ENCODE measurements at regions not wholly inside any gene's neighbourhood (a gene's known extent, or its start where the extent isn't known, plus 50 kb on each side); places are given as distances from the start of the nearest gene placed in this dataset.
"Not testable (repeated sequence)": the region's sequence is repeated elsewhere in the genome, so short reads cannot be mapped to it uniquely, and the experiment has no call there.

DNA sequence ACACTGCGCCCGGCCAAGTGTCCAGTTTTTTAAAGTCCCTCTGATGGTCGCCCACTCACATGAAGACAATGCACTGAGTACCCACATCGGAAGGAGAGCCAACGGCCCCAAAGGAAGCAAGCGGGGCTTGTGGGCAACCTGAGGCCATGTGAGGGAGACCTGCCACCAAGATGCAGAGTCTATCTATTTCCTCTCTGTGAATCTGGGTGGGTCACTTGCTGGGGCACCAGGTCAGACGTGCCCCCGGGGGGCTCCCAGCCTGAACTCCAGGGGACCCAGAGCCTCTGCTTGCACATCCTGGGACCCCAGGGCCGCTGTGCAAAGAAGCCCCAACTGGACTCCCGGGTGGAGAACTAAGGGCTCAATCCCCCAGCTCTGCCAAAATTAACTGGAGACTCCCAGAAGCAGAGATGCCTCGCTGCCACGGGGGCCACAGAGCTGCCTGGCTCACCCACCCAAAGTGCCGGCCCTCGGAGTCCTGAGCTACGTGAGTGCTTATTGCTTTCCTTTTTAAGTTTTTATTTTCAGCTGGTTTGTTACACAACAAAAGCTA, 106.4 kb downstream of the BRD1 start:
- no peak for DNase-seq

GRCh38 chr22:49720279-49720959, 107.3 kb downstream of the BRD1 start:
- no peak for DNase-seq

GRCh38 chr22:49719046-49719445, 108.6 kb downstream of the BRD1 start:
- no peak for DNase-seq

- no peak for DNase-seq
These were observed 109.3 kb downstream of the BRD1 start for GRCh38 chr22:49718396-49718795.

- no peak for DNase-seq
These were observed 110.3 kb downstream of the BRD1 start for GRCh38 chr22:49717322-49717919.

- DNase-seq = no peak
These were observed 111.2 kb downstream of the BRD1 start for GRCh38 chr22:49716441-49716840.

GRCh38 chr22:49715450-49715849, 112.2 kb downstream of the BRD1 start:
- DNase-seq = no peak

GRCh38 chr22:49713003-49713402, 114.7 kb downstream of the BRD1 start:
- no peak for DNase-seq

DNA sequence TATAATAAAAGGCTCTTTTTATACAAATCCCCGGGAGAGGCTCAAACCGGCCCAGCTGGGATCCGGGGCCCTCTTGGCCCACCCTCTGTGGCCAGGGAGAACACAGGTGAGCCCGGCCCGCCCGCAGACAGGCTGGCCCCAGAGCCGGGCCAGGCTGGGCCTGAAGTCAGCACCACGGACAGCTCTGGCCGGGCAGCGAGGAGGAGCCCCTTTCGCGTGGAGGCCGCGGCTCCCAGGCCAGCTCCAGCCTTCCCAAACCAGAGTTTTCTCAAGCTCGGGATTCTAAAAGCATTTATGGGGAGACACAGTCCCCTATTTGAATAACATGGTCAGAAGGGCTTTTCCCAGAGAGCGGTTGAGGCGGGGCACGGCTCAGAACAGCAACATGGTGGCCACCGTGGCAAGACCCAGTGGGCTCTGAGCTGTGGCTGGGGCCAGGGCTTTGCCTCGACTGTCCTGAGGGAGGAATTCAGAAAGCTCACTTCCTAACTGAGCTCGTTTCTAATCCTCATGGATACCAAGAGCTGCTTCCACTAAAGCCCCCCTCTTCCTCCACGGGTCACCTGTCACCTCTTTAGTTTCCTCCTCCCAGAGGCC, 115.4 kb downstream of the BRD1 start:
- DNase-seq = no peak

DNA sequence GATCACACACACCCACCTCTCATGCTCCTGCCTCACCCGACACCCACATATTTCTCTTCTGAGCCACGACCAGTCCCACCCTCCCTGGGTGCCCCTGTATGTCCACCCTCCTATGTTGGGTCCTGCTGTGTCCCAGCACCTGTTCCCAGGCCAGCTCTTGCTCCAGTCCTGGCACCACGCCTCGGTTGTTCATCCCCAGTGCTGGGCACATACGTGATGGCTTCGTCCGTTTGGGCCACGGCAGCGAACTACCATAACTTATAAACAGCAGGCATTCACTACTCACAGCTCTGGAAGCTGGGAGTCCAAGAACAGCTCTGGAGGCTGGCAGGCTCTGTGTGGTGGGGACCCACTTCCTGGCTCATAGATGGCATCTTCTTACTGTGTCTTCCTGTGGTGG, 116.9 kb downstream of the BRD1 start:
- DNase-seq = no peak

DNA sequence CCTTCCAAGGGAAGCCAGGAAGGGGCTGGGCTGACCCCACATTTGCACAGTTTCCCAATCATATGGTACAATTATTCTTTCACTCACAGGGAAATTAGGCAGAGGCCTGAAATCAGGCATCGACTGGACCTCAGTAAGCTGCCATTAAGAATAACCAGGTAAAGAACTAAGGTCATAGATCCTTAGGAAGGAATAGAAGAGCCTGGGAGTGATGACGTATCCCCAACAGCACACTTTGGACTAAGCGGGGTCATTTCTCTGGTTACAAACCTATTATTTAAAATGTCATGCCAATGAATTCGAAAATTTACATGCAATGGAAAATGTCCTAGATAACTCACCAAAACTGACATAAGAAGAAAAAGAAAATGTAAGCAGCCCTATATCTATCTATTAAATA, 118.2 kb downstream of the BRD1 start:
- DNase-seq = no peak

- DNase-seq = no peak
These were observed 121.7 kb downstream of the BRD1 start for GRCh38 chr22:49705972-49706352.

- DNase-seq = no peak
These were observed 122.3 kb downstream of the BRD1 start for GRCh38 chr22:49705216-49705971.

DNA sequence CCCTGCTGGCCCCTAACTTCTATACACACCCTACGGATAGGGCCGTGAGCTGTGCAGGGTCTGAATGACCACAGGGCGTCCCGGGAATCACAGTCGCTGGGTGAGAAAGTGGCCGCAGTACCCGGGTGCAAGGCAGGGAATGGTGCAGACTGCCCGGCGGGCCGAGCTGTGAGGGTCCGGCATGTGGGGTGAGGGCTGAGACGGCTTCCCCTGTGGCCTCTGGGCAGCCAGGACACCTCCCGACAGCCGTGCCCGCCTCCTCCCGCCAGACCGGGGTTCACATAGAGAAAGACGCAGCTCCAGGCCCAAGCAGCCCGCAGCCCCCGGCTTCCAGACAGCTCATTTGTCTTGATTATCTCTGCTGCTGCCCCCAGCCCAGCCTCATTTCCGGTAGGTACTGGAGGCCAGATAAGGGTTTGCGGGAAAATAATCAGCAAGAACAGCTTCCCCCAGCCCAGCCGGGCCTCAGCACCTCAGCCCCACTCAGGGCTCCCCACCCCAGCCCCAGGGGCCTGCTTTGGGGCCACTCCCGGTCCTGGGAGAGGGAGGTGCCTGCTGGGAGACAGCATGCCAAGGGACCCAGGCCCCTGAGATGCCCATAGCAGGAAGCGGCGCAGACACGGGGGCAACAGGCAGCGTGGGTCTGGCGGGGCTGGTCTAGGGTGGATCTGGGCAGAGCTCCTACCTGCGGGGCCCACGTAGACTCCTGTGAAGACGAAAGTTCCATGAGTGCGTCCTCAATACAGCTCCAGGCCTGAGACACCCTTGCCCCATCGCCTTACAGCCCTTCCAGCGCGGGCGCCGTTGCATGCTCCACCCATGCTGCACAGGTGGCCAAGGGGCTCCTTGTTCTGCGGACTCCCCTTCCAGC, 123.1 kb downstream of the BRD1 start:
- no peak for DNase-seq

- no peak for DNase-seq
These were observed 123.7 kb downstream of the BRD1 start for GRCh38 chr22:49703990-49704344.

- DNase-seq = no peak
These were observed 124.2 kb downstream of the BRD1 start for GRCh38 chr22:49703505-49703904.

GRCh38 chr22:49702068-49702397, 125.6 kb downstream of the BRD1 start:
- DNase-seq = no peak

- no peak for DNase-seq
These were observed 126.1 kb downstream of the BRD1 start for GRCh38 chr22:49701380-49702067.

- no peak for DNase-seq
These were observed 127.7 kb downstream of the BRD1 start for GRCh38 chr22:49699928-49700498.

DNA sequence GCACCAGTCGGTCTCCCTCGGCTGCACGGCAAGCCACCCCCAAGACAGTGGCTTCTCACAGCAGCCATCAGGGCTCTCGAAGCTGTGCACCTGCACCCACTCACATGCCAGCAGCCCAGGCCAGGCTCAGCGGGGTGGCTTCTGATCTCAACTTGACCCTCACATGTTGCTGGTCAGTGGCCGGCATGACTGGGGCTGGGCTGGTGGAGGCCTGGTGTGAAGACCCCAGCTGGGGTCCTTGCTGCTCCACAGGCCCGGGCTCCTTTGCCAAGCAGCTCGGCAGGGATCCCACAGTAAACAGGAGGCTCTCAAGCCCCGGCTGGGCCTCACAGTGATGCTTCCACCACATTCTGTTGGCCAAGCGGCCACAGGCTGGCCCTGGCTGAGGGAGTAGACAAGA, 128.2 kb downstream of the BRD1 start:
- DNase-seq = no peak

DNA sequence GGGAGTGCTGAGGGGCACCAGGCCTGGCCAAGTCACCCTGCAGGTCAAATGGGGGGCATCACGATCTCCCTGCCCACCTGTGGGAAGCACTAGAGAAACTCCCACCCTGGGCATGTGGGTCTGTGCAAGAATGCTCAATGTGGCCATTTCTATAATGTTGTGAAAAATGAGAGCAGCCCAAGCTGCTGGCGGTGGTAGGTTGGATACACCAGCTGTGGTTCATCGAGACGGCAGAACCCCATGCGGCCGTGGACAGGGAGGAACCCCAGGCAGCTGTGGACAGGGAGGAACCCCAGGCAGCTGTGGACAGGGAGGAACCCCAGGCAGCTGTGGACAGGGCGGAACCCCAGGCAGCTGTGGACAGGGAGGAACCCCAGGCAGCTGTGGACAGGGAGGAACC, 129.1 kb downstream of the BRD1 start:
- DNase-seq = not testable (repeated sequence)

DNA sequence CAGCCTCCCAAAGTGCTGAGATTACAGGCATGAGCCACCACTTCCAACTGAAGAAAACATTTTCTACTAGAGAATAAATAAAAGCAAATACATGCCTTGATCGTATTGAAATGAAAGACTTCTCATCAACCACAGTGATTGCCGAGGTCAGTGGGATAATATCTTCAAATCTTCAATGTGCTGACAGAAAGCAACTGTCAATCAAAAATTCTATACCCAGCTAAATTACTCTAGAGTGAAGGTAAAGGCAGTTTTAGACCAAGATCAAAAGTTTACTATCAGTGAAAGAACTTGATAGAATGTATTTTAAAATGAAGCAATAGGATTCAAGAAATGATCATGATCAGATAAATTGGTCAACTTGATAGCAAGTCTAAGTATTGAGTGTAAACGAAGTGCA, 130.6 kb downstream of the BRD1 start:
- DNase-seq = no peak

Data from inflammatory macrophage treated with lipopolysaccharide for 4 hours (primary cell).